ENCODE measurements at regions not wholly inside any gene's neighbourhood (a gene's known extent, or its start where the extent isn't known, plus 50 kb on each side); places are given as distances from the start of the nearest gene placed in this dataset.

GRCh38 chr6:66526061-66526460, 819.0 kb upstream of the EYS start:
- TF ChIP-seq POLR2AphosphoS5 (IDR thresholded peaks at IDR 0.05; ENCODE audit: low read depth, low read length) (no peak), TAF1 (IDR thresholded peaks at IDR 0.05; ENCODE audit: borderline replicate concordance, insufficient read depth, low read length) (no peak), REST (IDR thresholded peaks at IDR 0.05; ENCODE audit: insufficient read depth in 1 of 2, low read depth in 2 of 2, low read length in 2 of 2) (no peak), SIN3A (IDR thresholded peaks at IDR 0.05; ENCODE audit: borderline replicate concordance, insufficient read depth, low read length) (no peak)
